ENCODE measurements at regions not wholly inside any gene's neighbourhood (a gene's known extent, or its start where the extent isn't known, plus 50 kb on each side); places are given as distances from the start of the nearest gene placed in this dataset.

DNA sequence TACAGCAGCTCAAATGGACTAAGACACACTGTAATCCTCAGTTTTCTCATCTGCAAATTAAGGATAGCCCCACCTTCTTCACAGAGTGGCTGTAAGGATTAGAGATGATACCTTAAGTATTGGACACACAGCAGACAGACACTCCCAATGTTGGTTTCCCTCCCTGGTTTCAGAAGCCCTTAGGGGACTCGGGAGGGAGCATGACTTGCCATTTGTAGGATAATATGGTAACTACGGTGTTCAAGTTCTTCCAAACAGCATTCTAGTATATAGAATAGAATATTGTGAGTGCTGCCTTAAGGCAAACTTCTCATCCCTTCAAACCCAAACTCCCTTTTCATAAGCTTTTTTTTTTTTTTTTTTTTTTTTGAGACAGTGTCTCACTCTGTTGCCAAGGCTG is 101.9 kb downstream of the COPRS start:
- Histone ChIP-seq H3K27ac (ENCODE audit: extremely low read depth, low read depth, low read length) (no peak overlapping the region), H3K9me3 (ENCODE audit: control insufficient read depth, insufficient read depth, low read depth, low read length) (no peaks in the 10 kb centered on the region; the same call in 1 of the 2 replicates), H3K4me1 (ENCODE audit: control insufficient read depth, insufficient read depth, low read length) (no peaks in the 10 kb centered on the region), H3K36me3 (ENCODE audit: control insufficient read depth in 2 of 2, insufficient read depth in 1 of 2, low read length in 2 of 2) (no peaks in the 10 kb centered on the region), H3K4me3 (ENCODE audit: low read depth, low read length) (no peak overlapping the region)
- CTCF ChIA-PET = interaction anchor here (0.6 kb wide), 1 partner anchor 251 kb away, joined by 3 read pairs; no protein-coding TSS in a partner anchor
- POLR2A ChIA-PET = no interaction called here
- no peak for TF ChIP-seq ZNF785 (tag by site-specific recombination; IDR thresholded peaks at IDR 0.05)
- TF ChIP-seq HOXA7 (CRISPR knock-in tag; IDR thresholded peaks at IDR 0.05; ENCODE audit: borderline replicate concordance) = no peak
- TF ChIP-seq ZNF239 (tag by site-specific recombination; IDR thresholded peaks at IDR 0.05) = no peak
- no peak for TF ChIP-seq KLF8 (tag by site-specific recombination; IDR thresholded peaks at IDR 0.05)
- TF ChIP-seq, protein P1, sequence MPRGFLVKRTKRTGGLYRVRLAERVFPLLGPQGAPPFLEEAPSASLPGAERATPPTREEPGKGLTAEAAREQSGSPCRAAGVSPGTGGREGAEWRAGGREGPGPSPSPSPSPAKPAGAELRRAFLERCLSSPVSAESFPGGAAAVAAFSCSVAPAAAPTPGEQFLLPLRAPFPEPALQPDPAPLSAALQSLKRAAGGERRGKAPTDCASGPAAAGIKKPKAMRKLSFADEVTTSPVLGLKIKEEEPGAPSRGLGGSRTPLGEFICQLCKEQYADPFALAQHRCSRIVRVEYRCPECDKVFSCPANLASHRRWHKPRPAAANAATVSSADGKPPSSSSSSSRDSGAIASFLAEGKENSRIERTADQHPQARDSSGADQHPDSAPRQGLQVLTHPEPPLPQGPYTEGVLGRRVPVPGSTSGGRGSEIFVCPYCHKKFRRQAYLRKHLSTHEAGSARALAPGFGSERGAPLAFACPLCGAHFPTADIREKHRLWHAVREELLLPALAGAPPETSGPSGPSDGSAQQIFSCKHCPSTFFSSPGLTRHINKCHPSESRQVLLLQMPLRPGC (tag by site-specific recombination; IDR thresholded peaks at IDR 0.05) = no peak
- no peak for TF ChIP-seq ZNF266 (tag by site-specific recombination; IDR thresholded peaks at IDR 0.05; ENCODE audit: low read depth)
- no peak for TF ChIP-seq ZNF335 (tag by site-specific recombination; conservative IDR thresholded peaks at IDR 0.05)
- TF ChIP-seq ZNF585B (tag by site-specific recombination; IDR thresholded peaks at IDR 0.05) = no peak
- TF ChIP-seq ZNF701 (tag by site-specific recombination; IDR thresholded peaks at IDR 0.05) = no peak
- TF ChIP-seq ZNF623 (tag by site-specific recombination; IDR thresholded peaks at IDR 0.05) = no peak
- no peak for TF ChIP-seq ZNF274 (IDR thresholded peaks at IDR 0.05; ENCODE audit: low read length)
- no peak for TF ChIP-seq ZNF274 (tag by site-specific recombination; IDR thresholded peaks at IDR 0.05; ENCODE audit: borderline replicate concordance)
- TF ChIP-seq, protein P2, sequence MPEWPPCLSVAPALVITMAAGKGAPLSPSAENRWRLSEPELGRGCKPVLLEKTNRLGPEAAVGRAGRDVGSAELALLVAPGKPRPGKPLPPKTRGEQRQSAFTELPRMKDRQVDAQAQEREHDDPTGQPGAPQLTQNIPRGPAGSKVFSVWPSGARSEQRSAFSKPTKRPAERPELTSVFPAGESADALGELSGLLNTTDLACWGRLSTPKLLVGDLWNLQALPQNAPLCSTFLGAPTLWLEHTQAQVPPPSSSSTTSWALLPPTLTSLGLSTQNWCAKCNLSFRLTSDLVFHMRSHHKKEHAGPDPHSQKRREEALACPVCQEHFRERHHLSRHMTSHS (tag by site-specific recombination; IDR thresholded peaks at IDR 0.05) = no peak
- TF ChIP-seq ZNF302 (tag by site-specific recombination; IDR thresholded peaks at IDR 0.05; ENCODE audit: low read depth) = no peak
- TF ChIP-seq SETDB1 (IDR thresholded peaks at IDR 0.05; ENCODE audit: insufficient read length, low read length) = no peak
- no peak for TF ChIP-seq ZNF133 (tag by site-specific recombination; IDR thresholded peaks at IDR 0.05)
- TF ChIP-seq ZNF416 (tag by site-specific recombination; IDR thresholded peaks at IDR 0.05) = no peak
- no peak for TF ChIP-seq ZNF350 (tag by site-specific recombination; IDR thresholded peaks at IDR 0.05)
- TF ChIP-seq ZNF571 (tag by site-specific recombination; IDR thresholded peaks at IDR 0.05) = no peak
- no peak for TF ChIP-seq ZNF391 (tag by site-specific recombination; IDR thresholded peaks at IDR 0.05; ENCODE audit: borderline replicate concordance, low read depth)
- TF ChIP-seq, protein P3, sequence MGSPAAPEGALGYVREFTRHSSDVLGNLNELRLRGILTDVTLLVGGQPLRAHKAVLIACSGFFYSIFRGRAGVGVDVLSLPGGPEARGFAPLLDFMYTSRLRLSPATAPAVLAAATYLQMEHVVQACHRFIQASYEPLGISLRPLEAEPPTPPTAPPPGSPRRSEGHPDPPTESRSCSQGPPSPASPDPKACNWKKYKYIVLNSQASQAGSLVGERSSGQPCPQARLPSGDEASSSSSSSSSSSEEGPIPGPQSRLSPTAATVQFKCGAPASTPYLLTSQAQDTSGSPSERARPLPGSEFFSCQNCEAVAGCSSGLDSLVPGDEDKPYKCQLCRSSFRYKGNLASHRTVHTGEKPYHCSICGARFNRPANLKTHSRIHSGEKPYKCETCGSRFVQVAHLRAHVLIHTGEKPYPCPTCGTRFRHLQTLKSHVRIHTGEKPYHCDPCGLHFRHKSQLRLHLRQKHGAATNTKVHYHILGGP (tag by site-specific recombination; IDR thresholded peaks at IDR 0.05) = no peak

DNA sequence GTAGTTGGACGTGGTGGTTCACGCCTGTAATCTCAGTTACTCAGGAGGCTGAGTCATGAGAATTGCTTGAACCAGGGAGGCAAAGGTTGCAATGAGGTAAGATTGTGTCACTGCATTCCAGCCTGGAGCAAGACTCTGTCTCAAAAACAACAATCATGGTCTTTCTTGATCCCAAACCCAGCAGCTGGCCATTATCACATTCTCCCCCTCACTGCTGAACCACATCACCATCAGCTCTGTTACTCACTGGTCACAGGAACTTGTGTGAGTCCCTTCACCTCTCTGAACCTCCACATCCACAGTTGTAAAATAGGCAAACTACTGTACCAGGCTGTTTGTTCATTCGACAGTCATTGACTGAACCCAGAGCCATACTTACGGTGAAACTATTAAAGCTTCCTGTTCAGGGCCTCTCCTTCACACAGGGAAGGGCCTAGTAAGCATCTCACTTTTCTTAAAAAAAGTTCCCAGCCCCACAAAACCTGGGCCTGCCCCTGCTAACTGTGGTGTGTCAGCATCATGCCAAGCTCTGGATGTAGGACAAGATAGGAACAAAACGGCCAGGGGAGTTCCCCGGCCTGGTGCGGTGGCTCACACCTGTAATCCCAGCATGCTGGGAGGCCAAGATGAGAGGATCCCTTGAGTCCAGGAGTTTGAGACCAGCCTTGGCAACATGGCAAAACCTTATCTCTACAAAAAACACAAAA is 104.7 kb downstream of the COPRS start:
- H3K36me3 ChIP-seq (ENCODE audit: control insufficient read depth in 2 of 2, insufficient read depth in 1 of 2, low read length in 2 of 2) = no peaks in the 10 kb centered on the region
- ChIA-PET POLR2A (no interaction called here), CTCF (interaction anchor here (0.6 kb wide), 1 partner anchor 16 kb away, joined by 3 read pairs; no protein-coding TSS in a partner anchor)
- no peak overlapping the region for H3K4me3 ChIP-seq (ENCODE audit: low read depth, low read length)
- TF ChIP-seq SCRT1 (tag by site-specific recombination; IDR thresholded peaks at IDR 0.05; ENCODE audit: borderline replicate concordance) (no peak), SETDB1 (IDR thresholded peaks at IDR 0.05; ENCODE audit: insufficient read length, low read length) (peak; percentile 25)
- H3K4me1 ChIP-seq (ENCODE audit: control insufficient read depth, insufficient read depth, low read length) = no peaks in the 10 kb centered on the region
- H3K27ac ChIP-seq (ENCODE audit: extremely low read depth, low read depth, low read length) = no peak overlapping the region
- H3K9me3 ChIP-seq (ENCODE audit: control insufficient read depth, insufficient read depth, low read depth, low read length) = no peaks in the 10 kb centered on the region; the same call in 1 of the 2 replicates

Measured in HEK293 (cell line).